SW 1271 (cell line): ENCODE measurements at regions not wholly inside any gene's neighbourhood (a gene's known extent, or its start where the extent isn't known, plus 50 kb on each side); places are given as distances from the start of the nearest gene placed in this dataset.
"Not testable (repeated sequence)": the region's sequence is repeated elsewhere in the genome, so short reads cannot be mapped to it uniquely, and the experiment has no call there.

Experiments used
- DNase-seq, 2 experiments: peaks; one replicate each; lab custom pipeline; 2025; lab: John Stamatoyannopoulos, UW

DNA sequence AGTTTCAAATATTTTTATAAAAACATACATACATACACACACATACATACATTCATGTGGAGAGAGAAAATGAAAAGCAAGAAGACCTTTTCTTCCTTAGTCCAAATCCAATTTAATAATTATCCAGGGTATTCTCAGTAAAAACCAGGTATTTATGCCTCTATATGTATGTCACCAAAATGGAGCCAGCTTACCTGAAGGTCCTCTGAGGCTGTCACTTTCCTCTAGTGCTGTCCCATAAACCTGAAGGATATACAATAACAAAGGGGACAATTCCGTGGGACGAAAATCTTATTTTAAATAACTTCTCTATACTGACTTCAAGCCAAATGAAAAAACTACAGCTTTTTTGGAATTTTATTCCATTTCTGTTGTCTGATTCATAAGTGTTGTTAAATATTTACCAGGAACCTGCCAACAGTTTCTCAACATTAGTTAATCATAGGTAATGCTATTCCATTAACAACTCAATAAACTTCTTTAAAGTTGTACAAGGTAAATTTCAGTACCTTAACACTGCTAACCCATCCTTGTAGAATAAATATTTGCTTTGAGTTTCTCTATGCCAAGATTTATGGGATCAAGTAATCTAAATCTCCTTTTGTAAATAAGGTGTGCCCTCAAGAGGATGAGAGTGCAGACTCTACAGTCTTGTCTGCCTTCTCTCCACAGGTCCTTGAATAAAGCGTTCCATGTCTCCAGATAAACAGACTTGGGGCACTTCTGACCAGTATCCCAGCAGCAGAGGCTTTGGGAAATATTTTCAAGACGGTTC is 260.3 kb downstream of the AHR start:
- no peak for DNase-seq

DNA sequence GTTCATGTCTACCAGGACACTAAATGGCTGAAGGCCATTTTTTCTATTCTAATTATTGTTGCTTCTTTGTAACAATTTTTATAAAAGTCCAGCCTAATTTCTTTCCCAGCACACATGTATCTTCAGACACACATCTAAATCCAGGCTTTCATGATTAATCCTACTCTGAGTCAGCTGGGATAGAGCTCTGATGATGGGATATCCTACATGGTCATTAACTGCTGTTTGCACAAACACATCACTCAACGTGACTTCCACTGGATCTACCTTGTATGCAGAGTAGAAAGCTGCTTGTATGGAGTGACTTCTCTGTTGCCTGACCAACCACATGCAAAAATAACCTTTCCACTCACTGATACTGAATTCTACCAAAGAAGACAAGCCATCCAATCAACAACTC is 260.9 kb downstream of the AHR start:
- no peak for DNase-seq

DNA sequence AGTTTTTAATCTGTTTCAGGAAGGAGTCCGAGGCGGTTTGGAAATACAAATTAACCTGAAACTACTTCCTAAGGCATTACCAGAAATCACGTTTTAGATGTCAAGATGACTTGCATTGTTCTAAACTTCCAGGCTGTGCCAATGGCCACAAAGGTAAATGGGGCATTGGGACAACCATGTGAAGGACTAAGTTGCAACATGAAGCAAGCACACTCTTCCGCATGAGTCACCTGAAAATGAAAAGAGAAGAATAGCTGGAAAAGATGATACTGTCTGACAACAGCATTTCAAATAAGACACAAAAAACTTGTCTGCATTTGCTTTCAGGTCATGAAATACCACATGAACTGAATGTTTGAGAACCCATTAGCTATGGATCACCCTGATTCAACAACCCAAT is 262.1 kb downstream of the AHR start:
- no peak for DNase-seq

DNA sequence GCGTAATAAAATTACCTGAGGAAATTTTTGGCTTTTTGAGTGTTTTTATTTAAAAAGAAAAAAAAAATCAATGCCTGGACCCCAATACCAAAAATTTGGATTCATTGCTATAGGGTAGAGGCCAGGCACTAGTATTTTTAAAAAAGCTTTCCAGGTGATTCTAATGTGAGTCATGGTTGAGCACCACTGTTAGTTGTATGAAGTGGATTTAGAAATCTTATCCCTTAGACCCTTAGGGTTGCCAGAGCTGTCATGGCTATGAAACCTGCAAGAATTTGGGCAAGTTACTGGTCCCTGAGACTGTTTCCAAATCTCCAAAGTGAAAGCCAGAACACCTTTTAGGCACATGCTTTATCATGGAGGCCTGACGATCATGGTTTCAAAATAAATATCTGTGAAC is 262.5 kb downstream of the AHR start:
- no peak for DNase-seq

DNA sequence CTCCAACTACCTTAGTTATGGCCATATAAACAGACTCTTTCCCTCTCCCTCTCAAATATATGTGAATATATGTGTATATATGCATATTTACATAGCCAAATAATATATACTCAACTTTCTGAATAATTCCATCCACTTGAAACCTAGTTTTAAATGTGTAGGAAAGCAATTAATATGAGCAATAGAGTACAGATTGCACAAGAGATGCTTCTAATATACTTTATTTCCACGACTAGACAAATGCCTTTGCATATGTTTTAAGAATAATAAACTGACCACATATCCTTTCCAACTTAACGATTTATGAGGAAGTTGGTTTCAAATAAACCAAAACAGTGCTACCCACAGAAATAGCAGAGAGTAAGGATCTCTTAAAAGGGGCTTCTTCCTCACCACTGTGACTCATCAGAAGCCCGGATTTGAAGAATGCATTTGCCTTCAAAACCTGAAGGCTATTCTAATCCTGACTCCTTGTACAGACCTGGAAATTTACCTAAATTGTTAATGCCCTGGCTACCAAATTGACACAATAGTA is 266.3 kb downstream of the AHR start:
- no peak for DNase-seq

DNA sequence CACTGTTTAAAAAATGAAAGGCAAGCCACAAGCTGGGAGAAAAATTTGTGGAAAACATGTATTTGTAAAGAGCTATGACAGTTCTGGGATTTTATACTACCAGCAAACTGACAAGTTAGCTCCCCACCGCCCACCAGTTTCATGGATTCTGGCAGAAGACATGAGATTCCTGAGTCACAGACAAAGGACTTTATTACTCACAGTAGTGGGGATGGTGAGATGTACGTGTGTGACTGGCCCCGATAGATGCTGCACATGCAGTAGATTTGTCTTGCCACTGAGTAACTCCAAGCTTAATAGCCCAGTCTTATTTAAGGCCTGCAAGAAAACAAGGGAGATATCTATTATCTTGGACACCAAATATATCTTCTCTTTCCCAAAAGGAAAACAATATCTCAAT is 281.7 kb downstream of the AHR start:
- no peak for DNase-seq

DNA sequence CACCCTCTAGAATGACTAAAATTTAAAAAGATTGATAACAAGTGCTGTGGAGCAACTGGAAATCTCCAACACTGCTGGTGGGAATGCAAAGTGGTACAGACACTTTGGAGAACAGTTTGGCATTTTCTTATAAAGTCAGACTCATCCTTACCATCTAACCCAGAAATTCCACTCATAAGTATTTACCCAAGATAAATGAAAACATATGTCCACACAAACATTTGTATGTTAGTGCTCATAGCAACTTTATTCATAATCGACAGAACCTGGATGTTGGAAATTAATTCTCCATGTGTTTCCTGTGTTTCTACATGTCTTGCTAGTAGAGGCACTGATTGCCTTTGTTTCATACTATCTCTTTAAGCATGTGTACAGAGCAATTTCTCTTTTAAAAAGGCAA is 282.4 kb downstream of the AHR start:
- DNase-seq = no peak

DNA sequence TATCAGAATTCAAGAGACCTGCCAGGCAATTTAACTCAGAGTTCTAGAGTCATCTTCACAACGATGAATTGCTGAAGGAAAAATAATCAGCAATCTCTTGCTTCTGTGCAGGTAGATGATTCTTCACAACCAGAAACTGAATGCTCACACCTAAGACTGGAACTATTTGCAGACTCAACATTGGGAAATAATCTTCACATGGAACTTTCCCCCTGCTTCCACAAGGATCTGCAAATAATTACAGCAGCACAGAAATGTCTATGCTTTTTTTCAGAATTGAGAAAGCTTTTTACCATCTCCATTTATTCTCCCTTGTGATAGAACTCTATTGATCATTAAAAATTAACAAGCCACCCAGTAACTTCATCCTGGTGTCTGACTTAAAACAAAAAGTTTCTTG is 282.8 kb downstream of the AHR start:
- no peak for DNase-seq

DNA sequence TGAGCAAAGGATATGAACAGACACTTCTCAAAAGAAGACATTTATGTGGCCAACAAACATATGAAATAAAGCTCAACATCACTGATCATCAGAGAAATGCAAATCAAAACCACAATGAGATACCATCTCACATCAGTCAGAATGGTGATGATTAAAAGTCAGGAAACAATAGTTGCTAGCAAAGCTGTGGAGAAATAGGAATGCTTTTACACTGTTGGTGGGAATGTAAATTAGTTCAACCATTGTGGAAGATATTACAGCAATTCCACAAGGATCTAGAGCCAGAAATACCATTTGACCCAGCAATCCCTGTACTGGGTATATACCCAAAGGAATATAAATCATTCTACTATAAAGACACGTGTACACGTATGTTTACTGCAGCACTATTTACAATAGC is 284.2 kb downstream of the AHR start:
- DNase-seq = not testable (repeated sequence)

DNA sequence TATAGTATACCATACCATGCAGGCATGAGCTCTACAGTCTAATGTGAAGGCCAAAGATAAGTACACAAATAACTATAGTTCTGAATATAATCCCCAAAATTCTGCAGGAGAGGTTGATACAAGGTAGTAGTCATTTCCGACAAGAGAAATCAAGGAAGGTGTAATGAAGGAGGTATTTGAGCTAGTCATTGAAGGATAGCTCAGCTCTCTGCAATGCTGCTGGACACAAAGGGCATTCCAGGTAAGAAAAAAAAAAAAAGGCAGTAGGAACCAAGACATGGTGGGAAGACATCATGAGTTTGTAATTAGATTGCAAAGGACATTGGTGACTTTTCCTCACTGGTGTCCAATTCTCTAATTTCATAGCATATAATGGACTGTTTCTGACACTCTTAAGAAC is 285.3 kb downstream of the AHR start:
- DNase-seq = no peak

DNA sequence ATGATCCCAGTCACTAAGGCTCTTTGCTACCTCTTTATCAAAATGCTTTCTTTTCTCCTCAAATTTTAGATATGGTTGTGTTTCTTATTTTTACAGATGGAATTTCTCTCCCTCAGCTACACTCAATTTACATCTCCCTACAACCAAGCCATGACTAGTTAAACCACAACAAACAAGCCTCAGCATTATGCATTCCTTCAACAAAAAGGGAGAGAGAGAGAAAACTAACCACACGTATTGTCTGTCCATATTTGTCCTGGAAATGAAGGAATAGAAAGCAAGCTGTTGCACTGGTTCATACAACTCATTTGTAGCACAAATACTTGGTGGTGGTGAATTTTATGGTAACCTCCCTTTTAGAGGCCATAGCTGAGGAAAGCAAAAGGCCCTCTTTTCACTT is 286.4 kb downstream of the AHR start:
- no peak for DNase-seq

DNA sequence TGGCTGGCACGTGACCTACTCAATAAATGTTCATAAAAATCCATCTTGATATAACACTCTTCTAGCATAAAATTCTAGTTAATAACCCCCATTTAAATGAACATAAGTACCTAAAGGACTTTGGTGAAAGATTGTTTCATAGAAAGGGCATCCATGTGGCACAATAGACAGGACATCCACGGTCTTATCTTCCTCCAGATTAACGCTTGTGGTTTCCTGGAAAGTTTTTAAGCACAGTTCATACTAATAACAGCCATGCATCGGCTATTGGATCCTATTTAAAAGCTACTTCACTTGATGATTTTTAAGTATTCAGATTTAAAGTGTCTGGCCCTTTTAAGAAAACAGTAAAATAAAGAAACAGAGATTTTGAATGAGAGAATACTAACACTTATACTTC is 288.3 kb downstream of the AHR start:
- no peak for DNase-seq

DNA sequence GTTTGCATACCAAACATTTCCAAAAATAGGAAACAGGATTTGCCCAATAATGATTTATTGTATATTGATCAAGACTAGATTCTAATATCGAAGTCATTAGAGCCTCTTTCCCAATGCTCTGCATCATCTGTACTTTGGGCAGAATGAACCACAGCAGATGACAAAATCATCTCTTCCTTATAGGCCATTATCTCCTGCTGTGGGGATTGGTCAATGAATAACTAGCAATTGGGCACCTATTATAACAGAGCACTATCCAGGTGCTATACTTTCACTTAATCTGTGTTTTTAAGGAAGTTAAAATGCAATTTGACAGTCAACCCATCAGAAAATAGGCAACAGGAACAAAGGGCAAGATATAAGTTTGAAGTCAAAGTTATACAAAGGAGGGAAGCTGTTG is 290.3 kb downstream of the AHR start:
- DNase-seq = no peak

DNA sequence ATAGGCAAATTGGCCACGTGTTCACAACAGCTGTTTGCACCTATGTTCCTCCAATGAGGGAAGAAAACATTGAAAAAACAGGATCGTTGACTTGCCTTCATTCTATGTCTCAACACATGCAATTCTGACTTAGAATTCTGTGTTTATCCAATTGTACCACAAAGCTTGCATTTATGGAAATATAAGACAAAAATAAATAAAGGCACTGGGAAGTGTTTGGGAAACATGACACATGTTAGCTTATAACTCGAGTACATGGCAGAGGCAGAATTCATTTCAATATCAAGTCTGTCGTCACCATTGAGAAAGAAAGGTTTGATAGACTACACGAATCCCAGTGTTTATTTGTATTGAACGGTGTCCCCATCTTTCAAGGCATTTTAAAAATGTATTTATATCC is 291.2 kb downstream of the AHR start:
- no peak for DNase-seq

DNA sequence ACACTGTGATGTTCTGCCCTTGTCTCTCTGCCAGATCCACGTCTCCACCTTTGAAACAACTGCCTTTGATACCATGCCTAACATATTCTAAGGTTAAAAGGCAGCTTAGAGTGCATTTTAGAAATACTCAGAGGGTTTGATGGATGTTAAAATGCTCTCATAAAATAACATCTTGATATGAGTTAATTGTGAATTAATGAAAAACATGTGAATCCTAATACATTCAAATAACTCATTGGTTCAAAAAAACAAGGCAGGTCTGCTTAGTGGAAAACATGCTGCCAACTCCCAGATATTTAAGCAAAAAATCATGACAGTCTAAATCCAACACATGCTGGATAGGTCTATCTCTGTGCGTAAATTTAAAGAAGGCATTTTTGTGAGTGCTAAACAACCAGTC is 291.8 kb downstream of the AHR start:
- DNase-seq = no peak

DNA sequence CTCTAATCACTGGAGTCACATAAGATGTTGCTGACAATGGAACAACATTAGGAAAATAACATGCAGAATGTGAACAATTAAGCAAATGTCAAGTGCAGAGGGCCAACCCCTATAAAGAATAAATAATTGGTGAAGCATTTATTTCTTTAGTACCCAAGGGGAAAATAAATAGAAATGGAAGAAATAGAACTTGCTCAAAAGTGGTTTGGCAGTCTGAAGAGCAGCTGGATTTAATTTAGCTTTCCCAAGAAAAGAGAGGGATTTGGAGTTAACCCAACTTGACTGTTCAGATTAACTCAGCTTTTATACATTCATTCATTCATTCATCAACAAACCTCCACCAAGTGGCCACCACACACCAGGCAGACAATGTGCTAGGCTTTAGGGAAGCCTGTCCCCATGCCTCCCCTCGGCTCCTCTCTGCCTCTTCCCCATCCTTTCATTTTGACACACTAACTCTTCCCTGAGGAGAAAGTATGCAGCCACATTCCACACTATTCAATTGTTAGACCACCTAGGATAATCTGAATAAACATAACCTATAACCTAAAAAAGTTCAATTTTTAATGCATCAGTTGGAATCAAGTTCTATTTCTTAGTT is 295.5 kb downstream of the AHR start:
- no peak for DNase-seq

DNA sequence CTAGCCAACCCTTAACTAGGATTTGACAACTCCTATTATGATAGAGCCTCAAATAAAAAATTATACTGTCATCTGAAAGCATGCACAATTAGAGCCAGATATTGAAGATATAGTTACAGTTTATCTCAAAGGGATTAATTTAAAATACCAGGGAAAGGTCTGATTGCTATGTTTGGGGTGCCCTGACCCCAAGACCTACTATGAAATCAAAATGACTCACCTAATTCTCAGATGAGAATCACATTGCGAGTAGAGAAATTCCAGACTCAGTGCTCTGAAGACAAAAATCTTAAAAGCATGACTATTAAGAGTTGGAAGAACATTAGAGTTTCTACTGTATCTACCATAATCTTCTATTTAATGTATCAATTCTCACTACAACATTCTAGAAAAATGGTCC is 297.1 kb downstream of the AHR start:
- DNase-seq = no peak

DNA sequence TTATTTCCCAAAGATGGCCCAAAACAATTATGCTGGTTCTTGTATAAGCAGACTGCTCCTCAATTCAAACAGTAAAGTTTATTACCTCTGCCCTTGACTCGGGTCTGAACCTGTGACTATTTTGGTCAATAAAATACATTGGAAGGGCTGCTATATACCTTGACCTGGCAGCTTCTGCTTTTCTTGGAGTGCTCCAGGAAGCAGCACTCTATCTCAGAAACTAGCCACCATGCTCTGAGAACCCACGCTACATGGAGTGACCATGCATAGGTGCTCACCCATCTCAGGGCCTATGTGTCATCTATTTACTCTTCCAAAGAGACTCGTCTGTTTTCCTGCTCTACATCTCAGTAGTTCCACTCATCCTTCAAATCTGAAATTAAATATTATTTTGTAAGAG is 299.9 kb downstream of the AHR start:
- DNase-seq = no peak

DNA sequence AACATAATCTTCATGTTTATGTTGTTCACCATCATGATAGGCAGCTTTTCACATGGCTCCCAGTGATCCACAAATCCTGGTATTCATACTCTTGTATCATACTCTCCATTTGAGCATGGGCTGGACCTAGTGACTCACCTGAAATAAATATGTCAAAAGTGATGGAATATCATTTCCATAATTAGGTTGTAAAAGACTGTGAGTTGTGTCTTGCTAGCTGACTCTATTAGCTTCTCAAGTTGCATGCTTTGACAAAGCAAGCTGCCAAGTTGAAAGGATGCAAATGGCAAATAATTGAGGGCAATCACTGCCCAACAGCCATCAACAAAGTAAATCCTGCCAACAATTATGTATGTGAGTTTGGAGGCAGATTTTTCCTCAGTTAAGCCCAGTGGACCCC is 300.4 kb downstream of the AHR start:
- DNase-seq = no peak

DNA sequence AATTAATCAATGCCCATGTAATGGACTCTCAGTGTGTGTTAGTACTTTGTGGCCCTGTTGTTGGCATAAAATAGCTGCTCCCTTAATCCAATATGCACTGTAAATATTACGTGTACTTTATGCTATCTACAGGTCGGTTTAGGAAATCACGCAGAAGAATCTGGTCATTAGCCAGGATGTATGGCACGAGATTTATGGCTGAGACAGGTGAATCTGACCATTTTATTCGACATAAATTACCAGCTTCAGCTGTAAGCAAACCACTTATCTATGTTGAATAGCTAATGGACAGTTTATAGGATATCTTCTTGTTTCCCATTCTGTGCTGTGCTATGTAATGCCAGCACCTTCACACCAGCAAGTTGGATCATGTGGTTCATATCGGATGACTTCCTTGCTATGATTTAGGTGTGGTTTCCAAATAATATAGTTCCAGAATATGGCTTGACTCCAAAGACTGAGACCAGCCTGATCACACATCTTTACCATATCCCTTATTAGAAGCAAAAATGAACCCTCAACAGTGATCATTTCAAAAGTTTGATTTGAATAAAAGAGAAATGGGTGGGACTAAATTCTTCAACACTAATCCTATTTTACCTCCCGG is 301.4 kb downstream of the AHR start:
- no peak for DNase-seq

DNA sequence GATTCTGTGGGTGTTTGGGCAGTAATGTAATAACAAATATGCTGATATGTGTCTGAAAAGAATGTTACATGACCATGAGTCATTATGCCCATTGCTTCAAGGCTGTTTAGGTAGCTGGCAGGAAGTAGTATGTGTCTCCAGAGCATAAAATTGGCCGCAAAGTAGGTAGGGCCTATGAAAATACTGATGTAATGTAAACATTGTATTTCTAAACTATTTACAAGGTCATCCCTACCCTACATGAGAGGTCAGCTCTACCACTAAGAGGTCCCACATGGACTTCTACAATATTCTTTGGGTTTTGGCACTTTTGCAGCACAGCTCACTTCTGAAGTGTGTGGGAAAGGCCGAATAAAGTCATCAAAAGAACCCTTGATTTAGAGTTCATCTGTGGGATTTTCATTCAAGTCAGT is 301.9 kb downstream of the AHR start:
- DNase-seq = peak; percentile 27 to 82

DNA sequence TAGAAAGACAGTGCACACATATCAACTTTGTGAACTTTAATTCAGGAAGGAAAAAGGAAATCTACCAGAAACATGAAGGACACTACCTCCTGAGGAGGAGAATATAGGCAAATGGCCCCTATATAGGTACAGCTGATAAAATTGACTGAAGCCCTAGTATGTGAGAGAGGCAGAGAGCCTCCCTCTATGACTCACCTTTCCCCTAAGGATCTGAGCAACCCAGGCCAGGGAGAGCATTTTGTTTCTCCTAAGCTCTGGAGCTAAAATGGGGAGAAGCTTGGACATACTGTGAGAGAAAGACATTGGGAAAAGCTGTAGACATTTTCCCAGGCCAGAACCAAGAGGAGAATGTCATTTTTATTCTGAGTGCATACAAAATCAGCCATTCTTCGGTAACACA is 303.5 kb downstream of the AHR start:
- DNase-seq = no peak

DNA sequence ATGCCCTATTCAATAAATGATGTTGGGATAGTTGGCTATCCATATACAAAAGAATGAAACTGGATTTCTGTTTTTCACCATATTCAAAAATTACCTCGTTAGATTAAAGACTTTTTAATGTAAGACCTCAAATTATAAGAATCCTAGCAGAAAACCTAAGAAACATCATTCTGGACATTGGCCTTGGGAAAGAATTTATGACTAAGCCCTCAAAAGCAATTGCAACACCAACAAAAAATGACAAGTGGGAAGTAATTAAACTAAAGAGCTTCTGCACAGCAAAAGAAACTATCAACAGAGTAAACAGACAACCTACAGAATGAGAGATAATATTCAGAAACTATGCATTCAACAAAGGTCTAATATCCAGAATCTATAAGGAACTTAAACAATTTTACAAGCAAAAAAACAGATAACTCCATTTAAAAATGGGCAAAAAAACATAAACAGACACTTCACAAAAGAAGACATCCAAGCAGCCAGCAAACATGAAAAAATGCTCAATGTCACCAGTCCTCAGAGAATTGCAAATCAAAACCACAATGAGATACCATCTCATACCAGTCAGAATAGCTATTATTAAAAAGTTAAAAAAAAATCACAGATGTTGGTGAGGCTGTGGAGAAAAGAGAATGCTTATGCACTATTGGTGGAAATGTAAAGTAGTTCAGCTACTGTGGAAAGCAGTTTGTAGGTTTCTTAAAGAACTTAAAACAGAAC is 309.8 kb downstream of the AHR start:
- peak in 1 of 2 experiments; percentile 31 for DNase-seq
